EL (cell line): ENCODE measurements at regions not wholly inside any gene's neighbourhood (a gene's known extent, or its start where the extent isn't known, plus 50 kb on each side); places are given as distances from the start of the nearest gene placed in this dataset.
"Not testable (repeated sequence)": the region's sequence is repeated elsewhere in the genome, so short reads cannot be mapped to it uniquely, and the experiment has no call there.

ENCODE experiments used
- DNase-seq: peaks from one replicate; pipeline ENCODE4 v3.0.0-alpha.2; 2016

GRCh38 chr11:23569547-23569946, 709.3 kb upstream of the CCDC179 start:
- DNase-seq: no peak

GRCh38 chr11:23570828-23571227, 710.6 kb upstream of the CCDC179 start:
- DNase-seq: peak; percentile 81

- DNase-seq: peak; percentile 42
Measured at GRCh38 chr11:23573429-23573828, 713.2 kb upstream of the CCDC179 start.

GRCh38 chr11:23574149-23574548, 713.9 kb upstream of the CCDC179 start:
- no peak for DNase-seq

GRCh38 chr11:23577296-23577695, 717.0 kb upstream of the CCDC179 start:
- DNase-seq: no peak

GRCh38 chr11:23585416-23586104, 725.3 kb upstream of the CCDC179 start:
- no peak for DNase-seq

- no peak for DNase-seq
Measured at GRCh38 chr11:23586173-23586572, 725.9 kb upstream of the CCDC179 start.

GRCh38 chr11:23590596-23591308, 730.5 kb upstream of the CCDC179 start:
- DNase-seq: no peak

GRCh38 chr11:23594755-23595154, 734.5 kb upstream of the CCDC179 start:
- DNase-seq: no peak

GRCh38 chr11:23604966-23605365, 744.7 kb upstream of the CCDC179 start:
- DNase-seq: peak; percentile 4

GRCh38 chr11:23606191-23606590, 745.9 kb upstream of the CCDC179 start:
- DNase-seq: no peak

GRCh38 chr11:23611726-23612125, 751.5 kb upstream of the CCDC179 start:
- no peak for DNase-seq

GRCh38 chr11:23620617-23621016, 760.3 kb upstream of the CCDC179 start:
- no peak for DNase-seq

GRCh38 chr11:23632293-23632692, 772.0 kb upstream of the CCDC179 start:
- DNase-seq: no peak

GRCh38 chr11:23644443-23644842, 784.2 kb upstream of the CCDC179 start:
- DNase-seq: no peak

GRCh38 chr11:23652336-23652735, 792.1 kb upstream of the CCDC179 start:
- DNase-seq: not testable (repeated sequence)

GRCh38 chr11:23653071-23653675, 792.9 kb upstream of the CCDC179 start:
- no peak for DNase-seq

GRCh38 chr11:23668324-23668723, 808.0 kb upstream of the CCDC179 start:
- DNase-seq: no peak

GRCh38 chr11:23673366-23673765, 813.1 kb upstream of the CCDC179 start:
- DNase-seq: no peak

- no peak for DNase-seq
Measured at GRCh38 chr11:23674866-23675265, 814.6 kb upstream of the CCDC179 start.

GRCh38 chr11:23679041-23679440, 817.8 kb upstream of the LUZP2 start:
- no peak for DNase-seq

GRCh38 chr11:23679981-23680380, 816.9 kb upstream of the LUZP2 start:
- DNase-seq: no peak

GRCh38 chr11:23680488-23681230, 816.2 kb upstream of the LUZP2 start:
- DNase-seq: no peak
